H1 (cell line): ENCODE measurements at regions not wholly inside any gene's neighbourhood (a gene's known extent, or its start where the extent isn't known, plus 50 kb on each side); places are given as distances from the start of the nearest gene placed in this dataset.

Source experiments
- CTCF ChIA-PET: fragments of 300-600 bp; sonication (Branson Sonifier 250); formaldehyde crosslinking; loops from one replicate; lab custom pipeline; 2021; ENCODE audit not compliant: partially characterized antibody; lab: Charles Lee
- POLR2A ChIA-PET: fragments of 300-600 bp; sonication (Branson Sonifier 250); formaldehyde crosslinking; loops from one replicate; lab custom pipeline; 2021; ENCODE audit warnings: inconsistent platforms; ENCODE audit not compliant: partially characterized antibody; lab: Charles Lee
- DNase-seq, 2 experiments: peaks; one replicate each; pipeline versions ENCODE4 v3.0.0 to v3.0.0-alpha.2; 2010 to 2022; ENCODE audit warnings: low spot score in 2 of 2, low read depth in 1 of 2, mixed read lengths in 1 of 2
- FAIRE-seq: peaks from 2 replicates; lab custom pipeline; 2011; peaks lifted over from hg19 to GRCh38; lab: Jason Lieb, UNC
- H2AFZ ChIP-seq: 2 replicates; pipeline ENCODE4 v1.8.1; 2012; ENCODE audit warnings: low read length, inconsistent platforms
- H2AK5ac ChIP-seq: 2 replicates; pipeline ENCODE4 v1.6.1; 2013; ENCODE audit warnings: low read depth, low read length
- H2BK120ac ChIP-seq: replicated peaks from 2 replicates; pipeline ENCODE3; 2013; ENCODE audit warnings: low read depth, low read length, inconsistent platforms
- H2BK12ac ChIP-seq: 2 replicates; pipeline ENCODE4 v1.6.1; 2013; ENCODE audit warnings: low read depth, low read length
- H2BK15ac ChIP-seq: 2 replicates; pipeline ENCODE4 v1.6.1; 2013; ENCODE audit warnings: low read length
- H2BK20ac ChIP-seq: 2 replicates; pipeline ENCODE4 v1.6.1; 2013; ENCODE audit warnings: low read length
- H2BK5ac ChIP-seq: 2 replicates; pipeline ENCODE4 v1.6.1; 2013; ENCODE audit warnings: low read depth, low read length
- H3K14ac ChIP-seq: 2 replicates; pipeline ENCODE4 v1.6.1; 2013; ENCODE audit warnings: inconsistent platforms; ENCODE audit not compliant: insufficient read length
- H3K18ac ChIP-seq: 2 replicates; pipeline ENCODE4 v1.6.1; 2013; ENCODE audit warnings: low read length; ENCODE audit errors: extremely low read depth
- H3K23ac ChIP-seq: 2 replicates; pipeline ENCODE4 v1.6.1; 2013; ENCODE audit warnings: inconsistent platforms; ENCODE audit not compliant: insufficient read length
- H3K23me2 ChIP-seq: 2 replicates; pipeline ENCODE4 v1.6.1; 2013; ENCODE audit warnings: low read depth, low read length
- H3K27ac ChIP-seq: 2 replicates; pipeline ENCODE4 v1.6.1; 2011; ENCODE audit warnings: low read depth, low read length, inconsistent platforms
- H3K27me3 ChIP-seq, 4 experiments: replicated peaks in 1 of 4; 1 replicate in 1 of 4; 2 replicates in 3 of 4; pipeline versions ENCODE4 v1.6.1 to v1.8.1; 2011 to 2013; ENCODE audit warnings: low read length in 3 of 4, mild to moderate bottlenecking in 3 of 4, inconsistent platforms in 2 of 4, mixed read lengths in 2 of 4, moderate library complexity in 1 of 4; ENCODE audit not compliant: control insufficient read depth in 3 of 4, insufficient read depth in 3 of 4; ENCODE audit errors: extremely low read depth in 1 of 4
- H3K36me3 ChIP-seq, 4 experiments: 2 replicates each; pipeline versions ENCODE4 v1.6.1 to v1.8.1; 2011 to 2013; ENCODE audit warnings: mild to moderate bottlenecking in 4 of 4, low read length in 3 of 4, moderate library complexity in 2 of 4, control low read depth in 1 of 4, inconsistent platforms in 1 of 4; ENCODE audit not compliant: insufficient read depth in 4 of 4, control insufficient read depth in 2 of 4
- H3K4ac ChIP-seq: replicated peaks from 2 replicates; pipeline ENCODE3; 2013; ENCODE audit warnings: low read length, low read depth, mixed read lengths, inconsistent platforms; ENCODE audit not compliant: insufficient read length
- H3K4me1 ChIP-seq, 4 experiments: replicated peaks in 1 of 4; 1 replicate in 1 of 4; 2 replicates in 3 of 4; pipeline versions ENCODE4 v1.6.1 to v1.8.1; 2011 to 2013; ENCODE audit warnings: low read length in 3 of 4, inconsistent platforms in 2 of 4, mixed read lengths in 1 of 4; ENCODE audit not compliant: insufficient read depth in 4 of 4, control insufficient read depth in 3 of 4
- H3K4me2 ChIP-seq, 2 experiments: 2 replicates each; pipeline versions ENCODE4 v1.6.1 to v1.8.1; 2011 to 2013; ENCODE audit warnings: low read depth in 2 of 2, low read length in 2 of 2, control low read depth in 1 of 2, inconsistent platforms in 1 of 2, mild to moderate bottlenecking in 1 of 2; ENCODE audit not compliant: insufficient read depth in 1 of 2
- H3K4me3 ChIP-seq, 4 experiments: fragments of 200-600, 300-600 bp in 1 of 4; sonication (generic), shearing (Covaris generic), sonication (Bioruptor Twin) in 1 of 4; 2 replicates each; pipeline versions ENCODE4 v1.5.1 to v1.8.1; 2011 to 2016; ENCODE audit warnings: low read length in 4 of 4, low read depth in 3 of 4, control low read depth in 2 of 4, inconsistent platforms in 2 of 4, mild to moderate bottlenecking in 2 of 4, mixed read lengths in 1 of 4, moderate library complexity in 1 of 4; ENCODE audit not compliant: insufficient read depth in 2 of 4; ENCODE audit errors: extremely low read depth in 1 of 4
- H3K56ac ChIP-seq: replicated peaks from 2 replicates; pipeline ENCODE3; 2013; ENCODE audit warnings: low read depth, mild to moderate bottlenecking, mixed read lengths, low read length, inconsistent platforms; ENCODE audit not compliant: insufficient read length
- H3K79me1 ChIP-seq: 2 replicates; pipeline ENCODE4 v1.6.1; 2013; ENCODE audit warnings: low read depth, low read length, control low read depth
- H3K79me2 ChIP-seq, 2 experiments: 2 replicates each; pipeline versions ENCODE4 v1.6.1 to v1.8.1; 2012 to 2013; ENCODE audit warnings: low read length in 2 of 2, mild to moderate bottlenecking in 2 of 2, inconsistent platforms in 1 of 2; ENCODE audit not compliant: insufficient read depth in 2 of 2, control insufficient read depth in 1 of 2
- H3K9ac ChIP-seq, 4 experiments: replicated peaks in 1 of 4; 1 replicate in 1 of 4; 2 replicates in 3 of 4; pipeline versions ENCODE4 v1.6.1 to v1.8.1; 2011 to 2013; ENCODE audit warnings: low read depth in 3 of 4, low read length in 3 of 4, control low read depth in 2 of 4, mild to moderate bottlenecking in 2 of 4, moderate library complexity in 2 of 4, inconsistent platforms in 1 of 4; ENCODE audit errors: extremely low read depth in 1 of 4
- H3K9me3 ChIP-seq, 2 experiments: 2 replicates each; pipeline versions ENCODE4 v1.6.1 to v1.8.1; 2012 to 2013; ENCODE audit warnings: mild to moderate bottlenecking in 2 of 2, moderate library complexity in 2 of 2, control low read depth in 1 of 2, inconsistent platforms in 1 of 2, low read depth in 1 of 2, low read length in 1 of 2, mixed read lengths in 1 of 2; ENCODE audit not compliant: insufficient read depth in 2 of 2
- H4K20me1 ChIP-seq, 2 experiments: replicated peaks in 1 of 2; 2 replicates each; pipeline versions ENCODE3 to v1.8.1; 2011 to 2013; ENCODE audit warnings: inconsistent platforms in 2 of 2, low read length in 2 of 2, mild to moderate bottlenecking in 1 of 2; ENCODE audit not compliant: insufficient read depth in 2 of 2, control insufficient read depth in 1 of 2
- H4K5ac ChIP-seq: 2 replicates; pipeline ENCODE4 v1.6.1; 2013; ENCODE audit warnings: low read length, low read depth, mixed read lengths, inconsistent platforms; ENCODE audit not compliant: insufficient read length
- H4K8ac ChIP-seq: 2 replicates; pipeline ENCODE4 v1.8.0; 2013; ENCODE audit warnings: mild to moderate bottlenecking, moderate library complexity, low read length, inconsistent platforms; ENCODE audit not compliant: insufficient read depth; ENCODE audit errors: extremely low read depth
- H4K91ac ChIP-seq: replicated peaks from 2 replicates; pipeline ENCODE3; 2013; ENCODE audit warnings: low read length, mixed read lengths, inconsistent platforms; ENCODE audit not compliant: insufficient read length
- ASH2L ChIP-seq: fragments of 200-600, 300-600 bp; sonication (generic); IDR thresholded peaks from one replicate; pipeline ENCODE4 v1.7.1; 2017; ENCODE audit warnings: low read length
- BACH1 ChIP-seq: IDR thresholded peaks from 2 replicates; pipeline ENCODE4 v1.6.1; 2012; ENCODE audit warnings: low read length, improper control_type of control experiment
- BRCA1 ChIP-seq: IDR thresholded peaks from 2 replicates; pipeline ENCODE4 v1.6.1; 2012; ENCODE audit warnings: low read depth, low read length, improper control_type of control experiment
- JUND ChIP-seq: IDR thresholded peaks from 2 replicates; pipeline ENCODE4 v1.6.1; 2011; ENCODE audit warnings: mild to moderate bottlenecking, improper control_type of control experiment, low read length
- KDM4A ChIP-seq: IDR thresholded peaks from one replicate; pipeline ENCODE4 v1.7.1; 2012; ENCODE audit warnings: low read depth, mild to moderate bottlenecking, moderate library complexity, low read length, inconsistent platforms; ENCODE audit not compliant: severe bottlenecking
- SRF ChIP-seq: IDR thresholded peaks from 2 replicates; pipeline ENCODE4 v1.6.1; 2011; ENCODE audit warnings: mild to moderate bottlenecking, low read depth, low read length, moderate library complexity
- SUZ12 ChIP-seq: fragments of 200-600 bp; sonication (generic); IDR thresholded peaks from 2 replicates; pipeline ENCODE4 v1.6.1; 2012; ENCODE audit warnings: mild to moderate bottlenecking, inconsistent platforms, low read length, moderate library complexity, mixed read lengths
- TEAD4 ChIP-seq: IDR thresholded peaks from 2 replicates; pipeline ENCODE4 v1.6.1; 2012; ENCODE audit warnings: low read depth, low read length, inconsistent platforms, mixed read lengths
- ZNF274 ChIP-seq: IDR thresholded peaks from 2 replicates; pipeline ENCODE4 v1.7.0; 2012; ENCODE audit warnings: low read length, borderline replicate concordance; ENCODE audit errors: extremely low read depth
- WGBS, 2 experiments: shearing (Covaris generic) in 1 of 2; methylation state at CpG; one replicate each; pipeline versions ENCODE4 v1.1.6 to v1.1.7; 2013 to 2015; ENCODE audit warnings: low lambda C conversion rate in 2 of 2, mixed read lengths in 2 of 2, inconsistent platforms in 1 of 2, low coverage in 1 of 2, missing lambda C conversion rate in 1 of 2; ENCODE audit not compliant: insufficient replicate concordance in 2 of 2, insufficient coverage in 1 of 2, insufficient read length in 1 of 2; ENCODE audit errors: extremely low coverage in 1 of 2, missing lambda C conversion rate in 1 of 2; 5-methylcytosine and 5-hydroxymethylcytosine counted together
- TF ChIP-seq, protein P1 (sequence below), 3 experiments: IDR thresholded peaks; 1 replicate in 2 of 3; 2 replicates in 1 of 3; pipeline versions ENCODE4 v1.5.1 to v1.6.1; 2011; ENCODE audit warnings: low read length in 3 of 3, mild to moderate bottlenecking in 3 of 3, inconsistent platforms in 2 of 3, low read depth in 1 of 3, moderate library complexity in 1 of 3; ENCODE audit not compliant: insufficient read depth in 1 of 3; ENCODE audit errors: control extremely low read depth in 1 of 3

DNA sequence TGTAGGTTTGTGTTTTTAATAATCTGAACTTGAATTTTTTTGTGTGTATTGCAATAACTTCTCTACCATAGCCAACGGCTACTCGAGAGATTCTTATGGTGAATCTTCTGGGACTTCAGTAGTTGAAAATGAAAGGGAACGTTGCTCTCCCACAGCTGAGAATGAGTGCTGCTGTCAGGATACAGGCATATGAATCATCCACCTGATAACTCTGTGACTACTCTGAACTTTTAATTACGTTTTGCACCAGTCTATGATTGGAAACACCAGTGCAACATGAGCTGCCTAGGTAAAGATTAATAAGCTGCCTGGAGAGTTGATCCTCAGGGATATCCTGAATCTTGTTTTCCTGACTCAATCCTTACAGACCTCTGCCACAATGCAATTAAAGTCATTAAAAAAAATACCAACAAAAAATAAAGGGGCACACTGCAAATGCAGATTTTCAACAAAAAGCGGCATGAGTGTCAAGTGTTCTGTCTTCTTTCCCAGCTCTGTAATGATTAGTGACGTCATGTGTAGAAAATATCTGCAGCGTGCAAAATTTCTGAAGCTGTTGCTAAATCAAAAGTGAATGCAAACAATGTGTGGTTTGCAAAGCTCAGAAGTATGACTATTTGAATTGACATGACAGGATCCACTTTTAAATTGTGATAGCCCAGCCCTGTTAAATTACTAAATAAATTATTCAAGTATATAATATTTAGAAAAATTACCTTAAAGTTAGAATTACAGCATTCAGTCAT is 432.2 kb downstream of the HTR1B start:
- Histone ChIP-seq H3K9ac (no peak overlapping the region), H2AK5ac (no peak overlapping the region), H3K27me3 (no peaks in the 10 kb centered on the region), H3K9me3 (no peaks in the 10 kb centered on the region), H3K14ac (no peak overlapping the region), H3K79me2 (no peaks in the 10 kb centered on the region), H3K23me2 (no peaks in the 10 kb centered on the region), H4K8ac (no peak overlapping the region), H2AFZ (no peak overlapping the region), H3K36me3 (no peaks in the 10 kb centered on the region), H3K4me3 (no peak overlapping the region), H3K4me2 (no peak overlapping the region), H4K91ac (no peak overlapping the region), H2BK12ac (no peak overlapping the region), H3K27ac (no peak overlapping the region), H3K79me1 (no peaks in the 10 kb centered on the region), H4K20me1 (no peaks in the 10 kb centered on the region), H2BK15ac (no peak overlapping the region), H3K56ac (no peak overlapping the region), H2BK5ac (no peak overlapping the region), H3K4me1 (peaks cover 0 to 5% (median 3%) of the 10 kb centered on the region in 4 experiments; a peak in 3 of 7 replicates), H3K4ac (no peak overlapping the region), H2BK20ac (no peak overlapping the region), H3K18ac (no peak overlapping the region), H4K5ac (no peak overlapping the region), H3K23ac (no peak overlapping the region), H2BK120ac (no peak overlapping the region)
- 86% methylated on average over 7 of the region's 7 CpGs; no CpG with 5 or more reads in 1 of the 2 experiments for WGBS, 2 experiments
- DNase-seq (no peak), FAIRE-seq (no peak)
- POLR2A ChIA-PET = no interaction called here
- CTCF ChIA-PET = interaction anchor here (0.8 to 1.2 kb wide), 3 partner anchors 13 to 347 kb away, joined by 3 to 4 read pairs (median 3); no protein-coding TSS in a partner anchor
- no peak for TF ChIP-seq BRCA1
- no peak for TF ChIP-seq SRF
- TF ChIP-seq ASH2L = no peak
- no peak for TF ChIP-seq TEAD4
- no peak for TF ChIP-seq KDM4A
- TF ChIP-seq JUND = no peak
- no peak for TF ChIP-seq BACH1
- TF ChIP-seq ZNF274 = no peak
- no peak for TF ChIP-seq SUZ12
- TF ChIP-seq, protein P1, sequence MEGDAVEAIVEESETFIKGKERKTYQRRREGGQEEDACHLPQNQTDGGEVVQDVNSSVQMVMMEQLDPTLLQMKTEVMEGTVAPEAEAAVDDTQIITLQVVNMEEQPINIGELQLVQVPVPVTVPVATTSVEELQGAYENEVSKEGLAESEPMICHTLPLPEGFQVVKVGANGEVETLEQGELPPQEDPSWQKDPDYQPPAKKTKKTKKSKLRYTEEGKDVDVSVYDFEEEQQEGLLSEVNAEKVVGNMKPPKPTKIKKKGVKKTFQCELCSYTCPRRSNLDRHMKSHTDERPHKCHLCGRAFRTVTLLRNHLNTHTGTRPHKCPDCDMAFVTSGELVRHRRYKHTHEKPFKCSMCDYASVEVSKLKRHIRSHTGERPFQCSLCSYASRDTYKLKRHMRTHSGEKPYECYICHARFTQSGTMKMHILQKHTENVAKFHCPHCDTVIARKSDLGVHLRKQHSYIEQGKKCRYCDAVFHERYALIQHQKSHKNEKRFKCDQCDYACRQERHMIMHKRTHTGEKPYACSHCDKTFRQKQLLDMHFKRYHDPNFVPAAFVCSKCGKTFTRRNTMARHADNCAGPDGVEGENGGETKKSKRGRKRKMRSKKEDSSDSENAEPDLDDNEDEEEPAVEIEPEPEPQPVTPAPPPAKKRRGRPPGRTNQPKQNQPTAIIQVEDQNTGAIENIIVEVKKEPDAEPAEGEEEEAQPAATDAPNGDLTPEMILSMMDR (IDR thresholded peaks at IDR 0.05; ENCODE audit: control extremely low read depth in 1 of 3, insufficient read depth in 1 of 3, low read depth in 1 of 3, low read length in 3 of 3) = no peak
